ENCODE measurements at regions not wholly inside any gene's neighbourhood (a gene's known extent, or its start where the extent isn't known, plus 50 kb on each side); places are given as distances from the start of the nearest gene placed in this dataset.

GRCh38 chr15:95298729-95299128 lies 1031.8 kb upstream of the NR2F2 start:
- DNase-seq = no peak

- no peak for DNase-seq
Observed at GRCh38 chr15:95300958-95301357, 1029.5 kb upstream of the NR2F2 start.

GRCh38 chr15:95302206-95302605 lies 1028.3 kb upstream of the NR2F2 start:
- no peak for DNase-seq

- DNase-seq = no peak
Observed at GRCh38 chr15:95302809-95303208, 1027.7 kb upstream of the NR2F2 start.

- no peak for DNase-seq
Observed at GRCh38 chr15:95303713-95304112, 1026.8 kb upstream of the NR2F2 start.

GRCh38 chr15:95304151-95304946 lies 1026.2 kb upstream of the NR2F2 start:
- no peak for DNase-seq

GRCh38 chr15:95304947-95305400 lies 1025.5 kb upstream of the NR2F2 start:
- DNase-seq = no peak

- DNase-seq = no peak
Observed at GRCh38 chr15:95307115-95307514, 1023.4 kb upstream of the NR2F2 start.

GRCh38 chr15:95319242-95319641 lies 1011.3 kb upstream of the NR2F2 start:
- no peak for DNase-seq

- no peak for DNase-seq
Observed at GRCh38 chr15:95323796-95324195, 1006.7 kb upstream of the NR2F2 start.

GRCh38 chr15:95324656-95325055 lies 1005.8 kb upstream of the NR2F2 start:
- DNase-seq = no peak

GRCh38 chr15:95325763-95326404 lies 1004.6 kb upstream of the NR2F2 start:
- DNase-seq = no peak

GRCh38 chr15:95326431-95327182 lies 1003.9 kb upstream of the NR2F2 start:
- no peak for DNase-seq

GRCh38 chr15:95327183-95327525 lies 1003.3 kb upstream of the NR2F2 start:
- DNase-seq = no peak

GRCh38 chr15:95327661-95328060 lies 1002.8 kb upstream of the NR2F2 start:
- no peak for DNase-seq

GRCh38 chr15:95328559-95328958 lies 1001.9 kb upstream of the NR2F2 start:
- DNase-seq = no peak

GRCh38 chr15:95329362-95329761 lies 1001.1 kb upstream of the NR2F2 start:
- DNase-seq = no peak

GRCh38 chr15:95341686-95342085 lies 988.8 kb upstream of the NR2F2 start:
- no peak for DNase-seq

GRCh38 chr15:95345867-95346266 lies 984.6 kb upstream of the NR2F2 start:
- DNase-seq = no peak

- no peak for DNase-seq
Observed at GRCh38 chr15:95346721-95347475, 983.6 kb upstream of the NR2F2 start.

- DNase-seq = no peak
Observed at GRCh38 chr15:95347837-95348236, 982.7 kb upstream of the NR2F2 start.

GRCh38 chr15:95350908-95351307 lies 979.6 kb upstream of the NR2F2 start:
- DNase-seq = no peak

GRCh38 chr15:95352631-95353187 lies 977.8 kb upstream of the NR2F2 start:
- no peak for DNase-seq

Data from stimulated activated naive CD4-positive, alpha-beta T cell treated with Interleukin-2 at 50 U/mL for 16 hours (primary cell).